HG02798 (cell line): ENCODE measurements at regions not wholly inside any gene's neighbourhood (a gene's known extent, or its start where the extent isn't known, plus 50 kb on each side); places are given as distances from the start of the nearest gene placed in this dataset.
"Not testable (repeated sequence)": the region's sequence is repeated elsewhere in the genome, so short reads cannot be mapped to it uniquely, and the experiment has no call there.

ENCODE experiments used
- ATAC-seq: cut with Tn5 transposase; IDR thresholded peaks from one replicate; pipeline ENCODE4 v1.9.1; 2021; ENCODE audit warnings: mild to moderate bottlenecking; ENCODE audit not compliant: unreplicated experiment, poor library complexity

- ATAC-seq, result no peak
Measured at GRCh38 chr14:87368751-87369150, 624.2 kb downstream of the GALC start.

- not testable (repeated sequence) for ATAC-seq
Measured at GRCh38 chr14:87360246-87360645, 632.7 kb downstream of the GALC start.

- ATAC-seq, result no peak
Measured at GRCh38 chr14:87351007-87351406, 642.0 kb downstream of the GALC start.

GRCh38 chr14:87349921-87350320 is 643.1 kb downstream of the GALC start:
- no peak for ATAC-seq

- ATAC-seq, result no peak
Measured at GRCh38 chr14:87343652-87344051, 649.3 kb downstream of the GALC start.

- ATAC-seq, result no peak
Measured at GRCh38 chr14:87334997-87335685, 657.8 kb downstream of the GALC start.

- ATAC-seq, result no peak
Measured at GRCh38 chr14:87331991-87332390, 661.0 kb downstream of the GALC start.

- no peak for ATAC-seq
Measured at GRCh38 chr14:87325741-87326140, 667.2 kb downstream of the GALC start.

GRCh38 chr14:87323191-87323590 is 669.8 kb downstream of the GALC start:
- no peak for ATAC-seq

GRCh38 chr14:87321548-87321947 is 671.4 kb downstream of the GALC start:
- no peak for ATAC-seq

GRCh38 chr14:87312894-87313205 is 680.1 kb downstream of the GALC start:
- ATAC-seq, result no peak

GRCh38 chr14:87312169-87312893 is 680.7 kb downstream of the GALC start:
- no peak for ATAC-seq

GRCh38 chr14:87309557-87309956 is 683.4 kb downstream of the GALC start:
- ATAC-seq, result no peak

- ATAC-seq, result no peak
Measured at GRCh38 chr14:87306409-87307168, 686.4 kb downstream of the GALC start.

GRCh38 chr14:87305345-87305744 is 687.6 kb downstream of the GALC start:
- ATAC-seq, result no peak

- ATAC-seq, result no peak
Measured at GRCh38 chr14:87304404-87304803, 688.6 kb downstream of the GALC start.

GRCh38 chr14:87286826-87287225 is 706.2 kb downstream of the GALC start:
- ATAC-seq, result no peak

GRCh38 chr14:87286191-87286590 is 706.8 kb downstream of the GALC start:
- ATAC-seq, result no peak

GRCh38 chr14:87285506-87285905 is 707.5 kb downstream of the GALC start:
- ATAC-seq, result no peak

- ATAC-seq, result no peak
Measured at GRCh38 chr14:87283547-87283946, 709.4 kb downstream of the GALC start.

- ATAC-seq, result no peak
Measured at GRCh38 chr14:87282266-87282665, 710.7 kb downstream of the GALC start.
